ENCODE measurements at regions not wholly inside any gene's neighbourhood (a gene's known extent, or its start where the extent isn't known, plus 50 kb on each side); places are given as distances from the start of the nearest gene placed in this dataset.

- no peak for TF ChIP-seq POLR2AphosphoS5 (IDR thresholded peaks at IDR 0.05)
- TF ChIP-seq, protein P1, sequence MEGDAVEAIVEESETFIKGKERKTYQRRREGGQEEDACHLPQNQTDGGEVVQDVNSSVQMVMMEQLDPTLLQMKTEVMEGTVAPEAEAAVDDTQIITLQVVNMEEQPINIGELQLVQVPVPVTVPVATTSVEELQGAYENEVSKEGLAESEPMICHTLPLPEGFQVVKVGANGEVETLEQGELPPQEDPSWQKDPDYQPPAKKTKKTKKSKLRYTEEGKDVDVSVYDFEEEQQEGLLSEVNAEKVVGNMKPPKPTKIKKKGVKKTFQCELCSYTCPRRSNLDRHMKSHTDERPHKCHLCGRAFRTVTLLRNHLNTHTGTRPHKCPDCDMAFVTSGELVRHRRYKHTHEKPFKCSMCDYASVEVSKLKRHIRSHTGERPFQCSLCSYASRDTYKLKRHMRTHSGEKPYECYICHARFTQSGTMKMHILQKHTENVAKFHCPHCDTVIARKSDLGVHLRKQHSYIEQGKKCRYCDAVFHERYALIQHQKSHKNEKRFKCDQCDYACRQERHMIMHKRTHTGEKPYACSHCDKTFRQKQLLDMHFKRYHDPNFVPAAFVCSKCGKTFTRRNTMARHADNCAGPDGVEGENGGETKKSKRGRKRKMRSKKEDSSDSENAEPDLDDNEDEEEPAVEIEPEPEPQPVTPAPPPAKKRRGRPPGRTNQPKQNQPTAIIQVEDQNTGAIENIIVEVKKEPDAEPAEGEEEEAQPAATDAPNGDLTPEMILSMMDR (IDR thresholded peaks at IDR 0.05): no peak
- no peak for TF ChIP-seq POLR2A (IDR thresholded peaks at IDR 0.05)
Measured at GRCh38 chr12:89064151-89064550, 288.1 kb downstream of the DUSP6 start.

All from gastroesophageal sphincter (tissue), 3 donors.